OCI-LY1 (cell line): ENCODE measurements at regions not wholly inside any gene's neighbourhood (a gene's known extent, or its start where the extent isn't known, plus 50 kb on each side); places are given as distances from the start of the nearest gene placed in this dataset.

Experiments
- EZH2 ChIP-seq: fragments of 200-600 bp; sonication (generic), shearing (Covaris generic); IDR thresholded peaks from 2 replicates; pipeline ENCODE4 v1.8.0; 2017; ENCODE audit warnings: borderline replicate concordance, mixed run types, mild to moderate bottlenecking, antibody characterized with exemption, low read length, moderate library complexity, mixed read lengths
- TF ChIP-seq, protein P1 (sequence below): fragments of 200-600 bp; sonication (generic), shearing (Covaris generic); IDR thresholded peaks from 2 replicates; pipeline ENCODE4 v1.5.1; 2017; ENCODE audit warnings: mild to moderate bottlenecking, antibody characterized with exemption, low read length, moderate library complexity, mixed read lengths

- TF ChIP-seq, protein P1, sequence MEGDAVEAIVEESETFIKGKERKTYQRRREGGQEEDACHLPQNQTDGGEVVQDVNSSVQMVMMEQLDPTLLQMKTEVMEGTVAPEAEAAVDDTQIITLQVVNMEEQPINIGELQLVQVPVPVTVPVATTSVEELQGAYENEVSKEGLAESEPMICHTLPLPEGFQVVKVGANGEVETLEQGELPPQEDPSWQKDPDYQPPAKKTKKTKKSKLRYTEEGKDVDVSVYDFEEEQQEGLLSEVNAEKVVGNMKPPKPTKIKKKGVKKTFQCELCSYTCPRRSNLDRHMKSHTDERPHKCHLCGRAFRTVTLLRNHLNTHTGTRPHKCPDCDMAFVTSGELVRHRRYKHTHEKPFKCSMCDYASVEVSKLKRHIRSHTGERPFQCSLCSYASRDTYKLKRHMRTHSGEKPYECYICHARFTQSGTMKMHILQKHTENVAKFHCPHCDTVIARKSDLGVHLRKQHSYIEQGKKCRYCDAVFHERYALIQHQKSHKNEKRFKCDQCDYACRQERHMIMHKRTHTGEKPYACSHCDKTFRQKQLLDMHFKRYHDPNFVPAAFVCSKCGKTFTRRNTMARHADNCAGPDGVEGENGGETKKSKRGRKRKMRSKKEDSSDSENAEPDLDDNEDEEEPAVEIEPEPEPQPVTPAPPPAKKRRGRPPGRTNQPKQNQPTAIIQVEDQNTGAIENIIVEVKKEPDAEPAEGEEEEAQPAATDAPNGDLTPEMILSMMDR = no peak
- no peak for TF ChIP-seq EZH2
Measured at GRCh38 chr2:42957861-42958301, 165.5 kb upstream of the HAAO start.
